HCT116 (cell line): ENCODE measurements at regions not wholly inside any gene's neighbourhood (a gene's known extent, or its start where the extent isn't known, plus 50 kb on each side); places are given as distances from the start of the nearest gene placed in this dataset.

Experiments used
- CEBPB ChIP-seq: IDR thresholded peaks from 2 replicates; pipeline ENCODE4 v1.6.1; 2012; ENCODE audit warnings: low read depth
- CTCF ChIP-seq, 3 experiments: fragments of 200-600 bp in 1 of 3; sonication (generic) in 1 of 3; IDR thresholded peaks in 2 of 3; conservative IDR thresholded peaks in 1 of 3; 2 replicates each; pipeline ENCODE4 v1.5.1; 2012 to 2017; ENCODE audit warnings: low read depth in 2 of 3, low read length in 2 of 3, antibody characterized with exemption in 1 of 3, borderline replicate concordance in 1 of 3, control low read depth in 1 of 3, mild to moderate bottlenecking in 1 of 3, mixed read lengths in 1 of 3, mixed run types in 1 of 3, moderate library complexity in 1 of 3; ENCODE audit not compliant: insufficient read depth in 1 of 3
- ELF1 ChIP-seq: IDR thresholded peaks from 2 replicates; pipeline ENCODE4 v1.6.1; 2012; ENCODE audit warnings: low read depth, borderline replicate concordance
- EZH2 ChIP-seq: fragments of 200-600 bp; sonication (generic); IDR thresholded peaks from 2 replicates; pipeline ENCODE4 v1.6.1; 2017; ENCODE audit warnings: antibody characterized with exemption, mixed run types
- POLR2A ChIP-seq: IDR thresholded peaks from 2 replicates; pipeline ENCODE4 v1.7.0; 2011; ENCODE audit warnings: borderline replicate concordance; ENCODE audit not compliant: insufficient read depth, insufficient read length; ENCODE audit errors: extremely low read depth
- RAD21 ChIP-seq: IDR thresholded peaks from 2 replicates; pipeline ENCODE4 v1.6.1; 2012; ENCODE audit warnings: low read depth, mild to moderate bottlenecking

- TF ChIP-seq ELF1 (no peak), CTCF (IDR thresholded peaks at IDR 0.05 in 2 of 3, conservative IDR thresholded peaks at IDR 0.05 in 1 of 3; ENCODE audit: borderline replicate concordance in 1 of 3, insufficient read depth in 1 of 3, low read depth in 2 of 3, low read length in 2 of 3) (no peak), POLR2A (no peak), RAD21 (no peak), EZH2 (no peak), CEBPB (no peak)
Measured at GRCh38 chr11:19429108-19429760, 188.5 kb upstream of the E2F8 start.
